Prostate gland (tissue), 2 donors: ENCODE measurements at regions not wholly inside any gene's neighbourhood (a gene's known extent, or its start where the extent isn't known, plus 50 kb on each side); places are given as distances from the start of the nearest gene placed in this dataset.

Source experiments
- CTCF ChIP-seq, 4 experiments: fragments of 200-600 bp in 2 of 4; fragments of 450-650 bp in 2 of 4; sonication (generic) in 2 of 4; IDR thresholded peaks; 1 replicate in 3 of 4; 2 replicates in 1 of 4; pipeline ENCODE4 v1.5.1; 2016 to 2019; ENCODE audit warnings: antibody characterized with exemption in 4 of 4, mild to moderate bottlenecking in 2 of 4, moderate library complexity in 2 of 4
- POLR2AphosphoS5 ChIP-seq: sonication (generic); formaldehyde crosslinking; IDR thresholded peaks from one replicate; pipeline ENCODE4 v1.6.1; 2017; ENCODE audit warnings: antibody characterized with exemption

DNA sequence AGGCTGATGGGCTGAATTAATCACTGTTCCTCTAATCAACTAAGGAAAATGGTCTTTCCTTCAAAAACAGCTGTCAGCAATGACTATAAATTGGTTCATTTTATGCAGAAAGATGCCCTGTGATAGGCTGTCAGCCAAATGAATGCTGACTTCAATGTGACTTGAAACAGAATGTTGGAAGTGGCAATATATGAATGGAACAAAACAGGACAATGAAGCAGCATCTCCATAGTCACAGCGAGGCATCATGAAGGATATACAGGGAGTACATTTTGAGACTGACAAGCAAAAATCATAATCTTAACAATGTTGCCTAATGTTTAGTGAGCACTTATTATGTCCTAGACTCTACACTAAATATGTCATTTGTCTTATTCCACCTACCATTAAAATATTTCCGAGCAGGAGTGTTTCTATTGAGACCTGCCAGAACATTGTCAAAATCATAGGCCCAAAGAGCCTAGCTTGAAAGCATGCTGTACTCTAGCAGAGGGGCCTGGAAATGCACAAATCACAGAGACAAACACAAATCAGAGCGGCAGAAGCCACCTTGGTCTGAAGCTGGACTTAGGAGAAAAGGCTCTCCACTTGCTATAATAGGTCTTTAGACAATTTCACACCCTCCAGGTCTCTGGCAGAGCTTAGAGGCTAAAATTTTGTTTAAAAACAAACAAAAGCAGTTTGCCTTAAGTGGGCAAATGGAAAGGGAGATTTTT lies 63.3 kb downstream of the FAM50B start:
- TF ChIP-seq CTCF (IDR thresholded peaks at IDR 0.05) (no peak), POLR2AphosphoS5 (no peak)
